Loucy (cell line): ENCODE measurements at regions not wholly inside any gene's neighbourhood (a gene's known extent, or its start where the extent isn't known, plus 50 kb on each side); places are given as distances from the start of the nearest gene placed in this dataset.

ENCODE experiments used
- CTCF ChIP-seq: fragments of 200-600 bp; sonication (generic); conservative IDR thresholded peaks from 2 replicates; pipeline ENCODE4 v1.5.1; 2014; ENCODE audit warnings: mild to moderate bottlenecking, antibody characterized with exemption, low read length
- EZH2phosphoT487 ChIP-seq: fragments of 200-600 bp; IDR thresholded peaks from 2 replicates; pipeline ENCODE4 v1.6.1; 2018; ENCODE audit warnings: antibody characterized with exemption, mild to moderate bottlenecking, moderate library complexity, borderline replicate concordance

GRCh38 chr3:152778022-152778421 is 56.9 kb upstream of the P2RY1 start:
- TF ChIP-seq EZH2phosphoT487 (no peak), CTCF (no peak)
